OCI-LY7 (cell line): ENCODE measurements at regions not wholly inside any gene's neighbourhood (a gene's known extent, or its start where the extent isn't known, plus 50 kb on each side); places are given as distances from the start of the nearest gene placed in this dataset.

Source experiments
- BruUV-seq: library from RNA; stranded (reverse); fragments of 400-500 nt; replicated peaks from 2 replicates; lab custom pipeline; 2021; lab: Mats Ljungman, UMichigan
- CTCF ChIA-PET: fragments of 300-600 bp; sonication (Branson Sonifier 250); formaldehyde crosslinking; loops from one replicate; lab custom pipeline; 2022; ENCODE audit warnings: antibody characterized with exemption; ENCODE audit not compliant: unreplicated experiment; lab: Charles Lee
- POLR2A ChIA-PET: fragments of 300-600 bp; sonication (Branson Sonifier 250); formaldehyde crosslinking; loops from one replicate; lab custom pipeline; 2022; ENCODE audit warnings: antibody characterized with exemption; lab: Charles Lee
- DNase-seq: peaks from one replicate; pipeline ENCODE4 v3.0.0-alpha.2; 2015; ENCODE audit warnings: low spot score
- H2AFZ ChIP-seq: fragments of 200-600 bp; sonication (generic), shearing (Covaris generic); 2 replicates; pipeline ENCODE4 v1.6.1; 2014; ENCODE audit warnings: mild to moderate bottlenecking, antibody characterized with exemption, low read length, moderate library complexity
- H3K27ac ChIP-seq: fragments of 200-600 bp; sonication (generic); 2 replicates; pipeline ENCODE4 v1.5.1; 2014; ENCODE audit warnings: mixed run types, low read depth, mild to moderate bottlenecking, moderate library complexity, low read length, inconsistent platforms; ENCODE audit not compliant: poor library complexity, severe bottlenecking
- H3K36me3 ChIP-seq: fragments of 200-600 bp; sonication (generic); 2 replicates; pipeline ENCODE4 v1.6.1; 2014; ENCODE audit warnings: mild to moderate bottlenecking, antibody characterized with exemption, low read length, moderate library complexity, mixed read lengths; ENCODE audit not compliant: insufficient read depth
- H3K4me1 ChIP-seq: fragments of 200-600 bp; sonication (generic); 2 replicates; pipeline ENCODE4 v1.5.1; 2014; ENCODE audit warnings: mild to moderate bottlenecking, low read length; ENCODE audit not compliant: insufficient read depth, poor library complexity, severe bottlenecking
- H3K4me2 ChIP-seq: fragments of 200-600 bp; sonication (generic); 2 replicates; pipeline ENCODE4 v1.6.1; 2014; ENCODE audit warnings: mild to moderate bottlenecking, low read length
- H3K4me3 ChIP-seq: fragments of 200-600 bp; sonication (generic); 2 replicates; pipeline ENCODE4 v1.5.1; 2014; ENCODE audit warnings: mild to moderate bottlenecking, low read depth, low read length; ENCODE audit not compliant: poor library complexity, severe bottlenecking
- H3K79me2 ChIP-seq: fragments of 200-600 bp; sonication (generic); 2 replicates; pipeline ENCODE4 v1.6.1; 2016; ENCODE audit warnings: low read depth, mild to moderate bottlenecking, low read length, moderate library complexity, mixed read lengths; ENCODE audit not compliant: insufficient read depth
- H3K9me2 ChIP-seq: fragments of 200-600 bp; sonication (generic); 2 replicates; pipeline ENCODE4 v1.6.1; 2016; ENCODE audit warnings: mild to moderate bottlenecking, low read length, mixed read lengths; ENCODE audit not compliant: insufficient read depth
- H3K9me3 ChIP-seq: fragments of 200-600 bp; sonication (generic); 2 replicates; pipeline ENCODE4 v1.6.1; 2014; ENCODE audit warnings: mild to moderate bottlenecking, mixed run types, low read length, mixed read lengths
- H4K20me1 ChIP-seq: fragments of 200-600 bp; sonication (generic); 2 replicates; pipeline ENCODE4 v1.6.1; 2014; ENCODE audit warnings: mild to moderate bottlenecking, antibody characterized with exemption, low read length, moderate library complexity, mixed read lengths; ENCODE audit not compliant: insufficient read depth
- CTCF ChIP-seq: fragments of 200-600 bp; sonication (generic); conservative IDR thresholded peaks from 2 replicates; pipeline ENCODE4 v1.5.1; 2014; ENCODE audit warnings: mild to moderate bottlenecking, antibody characterized with exemption, low read length, moderate library complexity, mixed read lengths
- EZH2phosphoT487 ChIP-seq: fragments of 200-600 bp; sonication (generic); IDR thresholded peaks from 2 replicates; pipeline ENCODE4 v1.6.1; 2018; ENCODE audit warnings: low read depth, borderline replicate concordance, mild to moderate bottlenecking, mixed run types, antibody characterized with exemption, low read length, moderate library complexity, mixed read lengths
- intact Hi-C: fragments of 100-400 bp; cut with micrococcal nuclease; formaldehyde crosslinking; loops from one replicate; pipeline ENCODE4 v1.10.0; 2022; ENCODE audit not compliant: unreplicated experiment

- Histone ChIP-seq H4K20me1 (no peaks in the 10 kb centered on the region), H3K9me3 (no peaks in the 10 kb centered on the region), H3K9me2 (no peaks in the 10 kb centered on the region), H3K27ac (no peak overlapping the region), H3K4me2 (no peak overlapping the region), H3K4me1 (no peaks in the 10 kb centered on the region), H3K79me2 (no peaks in the 10 kb centered on the region), H3K4me3 (no peak overlapping the region), H2AFZ (no peak overlapping the region), H3K36me3 (no peaks in the 10 kb centered on the region)
- BruUV-seq, result no TSS peak
- intact Hi-C loops, result no loop called here
- ChIA-PET POLR2A (no interaction called here), CTCF (no interaction called here)
- TF ChIP-seq EZH2phosphoT487 (no peak), CTCF (no peak)
- no peak for DNase-seq
These were observed 152.7 kb upstream of the EDNRA start for GRCh38 chr4:147328189-147328588.

GRCh38 chr4:147328756-147329446 lies 152.0 kb upstream of the EDNRA start:
- no peaks in the 10 kb centered on the region for H3K4me1 ChIP-seq

More at GRCh38 chr4:147328756-147329446, 152.0 kb upstream of the EDNRA start:
- POLR2A ChIA-PET, result no interaction called here
- Histone ChIP-seq H3K27ac (no peak overlapping the region), H4K20me1 (no peaks in the 10 kb centered on the region), H3K36me3 (no peaks in the 10 kb centered on the region), H3K9me2 (no peaks in the 10 kb centered on the region), H2AFZ (no peak overlapping the region), H3K4me2 (no peak overlapping the region), H3K9me3 (no peaks in the 10 kb centered on the region), H3K4me3 (no peak overlapping the region), H3K79me2 (no peaks in the 10 kb centered on the region)
- BruUV-seq, result no TSS peak
- no peak for DNase-seq
- intact Hi-C loops, result no loop called here
- CTCF ChIA-PET, result no interaction called here
- TF ChIP-seq CTCF (no peak), EZH2phosphoT487 (no peak)
